NCI-H187 treated with DMSO at 0.1 percent for 48 hours (cell line): ENCODE measurements at regions not wholly inside any gene's neighbourhood (a gene's known extent, or its start where the extent isn't known, plus 50 kb on each side); places are given as distances from the start of the nearest gene placed in this dataset.

Experiments
- DNase-seq: peaks from one replicate; lab custom pipeline; 2025; lab: John Stamatoyannopoulos, UW

DNA sequence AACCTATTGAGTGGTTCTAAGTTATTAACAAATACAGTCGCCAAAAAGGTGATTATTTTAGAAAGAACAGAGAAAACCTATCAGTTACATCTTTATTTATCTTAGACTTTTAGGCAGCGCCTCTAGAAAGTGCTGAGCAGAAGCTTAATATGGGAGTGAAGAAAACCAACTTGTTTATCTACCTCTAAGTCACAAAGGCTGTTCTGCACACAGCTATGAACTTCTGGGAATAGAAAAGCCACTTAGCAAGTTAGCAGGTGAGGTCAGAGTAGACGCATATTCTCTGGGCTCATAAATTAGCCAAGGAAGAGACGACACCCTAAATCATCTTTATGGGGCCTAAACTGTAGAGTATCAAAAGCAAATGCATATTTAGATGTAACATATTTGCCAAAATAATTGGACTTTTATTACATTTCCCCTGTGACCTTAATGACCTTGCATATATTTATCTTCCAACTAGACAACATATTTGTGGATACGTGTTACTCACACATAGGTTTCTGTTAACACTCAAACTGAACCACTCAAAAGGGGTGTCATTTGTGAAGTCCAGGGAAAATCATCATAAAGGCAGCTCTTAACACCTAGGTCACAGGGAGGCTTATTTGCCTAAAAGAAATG, 267.1 kb downstream of the ADGB start:
- DNase-seq: no peak

DNA sequence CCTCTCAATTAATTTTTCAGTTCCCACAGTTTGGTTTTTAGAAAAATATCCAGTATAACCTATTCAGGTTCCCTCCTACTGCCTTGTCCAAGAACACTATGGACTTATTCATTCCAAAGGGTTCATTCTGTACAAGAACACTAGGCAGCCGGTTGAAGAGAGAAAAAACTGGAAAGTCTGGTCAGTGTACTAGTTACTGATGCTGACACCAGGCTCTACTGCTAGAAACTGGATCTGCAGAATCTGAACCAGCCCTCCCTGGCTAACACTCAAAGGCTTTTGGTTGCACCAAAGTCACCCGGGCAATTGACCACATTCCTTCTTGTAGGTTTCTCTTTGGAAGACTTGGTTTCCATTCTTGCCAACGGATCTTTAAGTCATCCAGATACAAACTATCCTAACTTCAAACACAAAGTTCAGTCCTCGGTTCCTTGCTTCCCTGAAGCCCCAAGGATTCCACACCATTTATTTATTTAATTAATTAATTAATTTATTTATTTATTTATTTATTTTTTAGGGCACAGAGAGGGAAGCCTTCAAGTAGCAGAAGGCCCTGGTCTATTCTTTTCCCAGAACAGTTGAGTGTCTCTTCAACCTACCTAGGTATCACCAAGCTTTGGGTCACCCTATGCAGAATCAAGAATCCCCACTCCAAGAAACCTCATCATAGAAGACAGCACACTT, 268.1 kb downstream of the ADGB start:
- no peak for DNase-seq

- no peak for DNase-seq
Measured at GRCh38 chr6:146868671-146869209, 270.0 kb downstream of the ADGB start.

GRCh38 chr6:146870760-146871159, 272.0 kb downstream of the ADGB start:
- no peak for DNase-seq

DNA sequence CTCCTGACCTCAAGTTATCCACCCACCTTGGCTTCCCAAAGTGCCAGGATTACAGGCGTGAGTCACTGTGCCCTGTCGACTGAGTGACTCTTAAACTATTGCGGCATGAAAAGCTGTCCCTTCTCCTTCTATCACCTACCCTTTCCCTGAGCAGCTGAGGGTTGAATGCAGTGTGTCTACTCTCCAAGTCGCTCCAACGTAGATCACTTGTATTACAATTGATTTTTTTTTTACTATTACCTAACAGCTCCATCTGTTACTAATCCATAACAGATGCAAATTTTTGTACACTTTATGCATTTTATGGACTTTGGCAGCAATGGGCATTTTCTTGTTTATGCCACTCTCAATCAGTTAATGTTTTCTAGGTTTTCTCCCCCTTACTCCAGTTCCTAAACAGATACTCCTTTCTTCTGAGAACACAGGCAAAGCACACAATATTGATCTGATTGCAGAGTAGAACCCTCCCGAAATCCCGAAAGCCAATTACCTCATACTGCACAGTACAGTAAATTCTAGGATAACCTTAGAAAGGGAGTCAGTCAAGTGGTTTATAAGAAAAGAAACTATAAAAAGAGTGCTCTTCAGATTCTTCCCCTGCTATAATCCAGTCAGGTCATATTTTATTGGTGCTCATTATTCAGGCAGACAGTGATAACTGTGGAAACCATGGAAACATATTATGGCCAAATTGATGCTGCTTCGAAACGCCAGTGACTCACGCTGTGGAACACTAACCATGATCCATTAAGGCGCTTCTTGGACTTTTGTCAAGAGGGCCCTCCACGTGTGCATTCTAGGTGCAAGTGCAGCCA, 273.0 kb downstream of the ADGB start:
- DNase-seq: peak; percentile 96

- DNase-seq: no peak
Measured at GRCh38 chr6:146872426-146872785, 273.6 kb downstream of the ADGB start.

- DNase-seq: no peak
Measured at GRCh38 chr6:146874278-146875018, 275.7 kb downstream of the ADGB start.

GRCh38 chr6:146875927-146876270, 277.1 kb downstream of the ADGB start:
- DNase-seq: no peak

DNA sequence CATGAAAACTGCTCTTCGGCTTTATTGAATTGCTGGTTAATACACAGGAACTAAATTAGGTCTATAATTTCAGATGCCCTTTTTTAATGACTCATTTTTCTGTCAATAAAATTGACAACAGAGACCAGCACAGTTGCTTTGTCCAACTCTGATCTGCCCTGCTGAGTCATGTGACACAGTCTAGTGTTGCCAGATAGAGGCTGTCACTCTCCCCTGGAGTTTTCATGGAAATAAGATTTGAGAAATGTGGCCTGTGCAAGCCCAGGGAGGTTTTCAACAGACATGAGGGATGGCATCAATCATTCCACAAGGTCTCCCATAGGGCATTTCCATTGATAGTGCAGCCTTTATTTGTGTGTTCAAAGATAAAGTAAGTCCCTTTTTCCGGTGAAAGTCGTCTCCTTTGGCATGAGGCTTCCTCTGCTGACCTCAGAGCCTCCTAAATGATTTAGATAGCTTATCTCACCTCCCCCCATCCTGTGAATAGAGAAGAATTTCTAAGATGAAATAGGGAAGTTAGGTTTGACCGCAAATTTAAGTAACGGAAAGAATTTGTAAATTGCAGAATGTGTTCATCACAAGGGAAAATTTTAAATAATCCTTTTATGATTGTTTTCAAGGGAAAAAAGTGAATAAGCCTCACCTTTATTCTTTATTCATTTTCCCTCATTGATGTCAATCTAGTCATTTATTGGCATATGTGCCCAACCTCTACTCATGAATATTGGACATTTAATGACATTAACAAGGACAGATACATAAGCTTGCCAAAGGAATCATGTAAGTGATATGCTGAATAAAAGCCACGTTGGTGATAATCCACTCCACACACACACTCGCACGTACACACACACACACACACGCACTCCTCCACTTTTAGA, 277.7 kb downstream of the ADGB start:
- DNase-seq: no peak

DNA sequence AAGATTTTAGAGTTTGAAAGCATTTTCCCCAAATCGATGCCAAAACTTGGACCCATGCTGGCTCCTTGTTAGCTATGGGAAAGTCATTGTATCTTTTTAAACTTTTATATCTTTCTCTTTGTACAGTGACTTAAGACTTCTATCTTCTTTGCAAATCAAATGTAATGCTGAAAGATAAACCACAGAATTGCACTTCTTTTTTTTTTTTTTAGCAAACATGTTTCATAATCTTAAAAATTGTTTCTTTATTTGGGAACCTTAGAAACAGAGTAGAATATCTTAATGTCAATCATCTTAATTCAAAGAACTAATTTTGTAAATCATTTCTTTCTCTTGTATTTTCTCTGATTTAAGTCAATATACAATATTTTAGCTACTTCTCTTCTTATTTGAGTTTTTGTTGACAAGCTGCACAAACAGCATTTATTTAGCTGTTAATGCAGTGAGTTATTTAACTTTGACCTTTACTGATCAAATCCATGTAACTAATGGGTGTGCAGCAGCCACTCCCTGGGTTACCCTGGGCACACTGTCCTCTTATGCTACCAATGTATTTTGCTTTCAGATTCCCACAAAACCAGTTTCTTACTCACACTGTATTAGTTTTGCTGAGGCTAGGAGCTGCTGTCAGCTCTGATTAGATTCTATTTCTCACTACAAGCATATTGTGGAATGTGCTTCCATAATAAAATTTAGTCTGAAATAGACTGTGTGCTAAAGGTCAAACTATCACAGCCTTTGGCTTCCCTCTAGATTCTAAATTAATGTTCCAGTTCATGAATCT, 279.6 kb downstream of the ADGB start:
- no peak for DNase-seq

DNA sequence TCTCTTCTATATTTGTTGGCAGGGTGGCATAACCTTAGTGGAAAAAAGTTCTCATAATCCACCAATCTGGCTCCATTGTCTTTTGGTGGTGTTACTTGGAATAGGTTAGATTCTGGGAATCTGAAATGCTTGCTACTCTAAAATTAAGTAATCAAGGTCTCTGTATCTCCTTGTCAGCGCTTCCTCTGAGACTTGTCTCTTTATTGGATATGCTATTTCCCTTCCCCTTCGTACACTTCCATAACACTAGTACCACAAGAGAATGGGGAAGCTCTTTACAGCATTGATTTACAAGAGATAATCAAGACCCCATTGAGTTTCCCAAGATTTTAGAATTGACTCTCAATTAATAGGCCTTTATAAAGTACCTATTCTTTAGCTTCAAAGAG, 280.2 kb downstream of the ADGB start:
- no peak for DNase-seq

GRCh38 chr6:146879406-146880117, 280.8 kb downstream of the ADGB start:
- DNase-seq: no peak

DNA sequence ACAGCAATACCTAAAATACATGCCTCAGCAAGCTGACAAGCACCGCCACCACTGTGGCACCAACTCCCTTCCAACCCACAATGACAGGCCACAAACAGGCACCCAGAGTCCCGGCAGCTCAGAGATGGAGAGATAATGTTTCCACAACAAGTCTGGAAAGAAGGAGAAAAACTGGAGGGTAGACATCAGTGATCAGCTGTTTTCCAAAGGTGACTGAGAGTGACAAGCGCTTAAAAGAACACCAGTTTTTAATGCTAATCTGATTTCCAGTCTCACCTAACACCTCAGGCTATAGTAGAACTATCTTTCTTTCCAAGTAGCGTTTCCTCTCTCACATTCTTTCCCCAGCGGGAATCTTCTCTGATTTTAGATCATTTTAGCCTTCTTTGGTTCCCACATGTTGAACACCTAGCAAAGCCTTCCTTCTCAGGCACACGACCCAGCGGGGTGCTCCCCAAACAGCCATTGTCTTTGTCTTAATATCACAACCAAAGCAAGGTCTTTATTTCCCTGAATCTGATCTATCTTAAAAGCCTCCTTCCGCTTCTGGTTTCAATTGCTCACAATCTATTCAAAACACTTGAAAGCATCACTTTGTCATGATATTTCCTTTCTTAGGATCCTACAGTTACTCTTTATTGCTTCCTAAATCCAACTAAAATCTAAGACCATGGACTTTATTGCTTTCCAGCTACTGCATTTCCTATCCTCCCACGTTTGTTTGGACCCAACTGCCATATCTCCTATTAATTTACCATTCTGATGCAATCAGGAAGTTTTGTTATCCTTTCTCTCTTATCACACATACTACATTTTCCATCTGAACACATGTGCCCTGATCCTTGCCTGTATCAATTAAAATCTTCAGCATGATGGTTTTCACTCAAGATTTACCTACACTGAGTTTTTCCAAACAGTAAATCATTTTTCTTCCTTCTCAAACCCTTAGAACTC, 282.7 kb downstream of the ADGB start:
- no peak for DNase-seq

DNA sequence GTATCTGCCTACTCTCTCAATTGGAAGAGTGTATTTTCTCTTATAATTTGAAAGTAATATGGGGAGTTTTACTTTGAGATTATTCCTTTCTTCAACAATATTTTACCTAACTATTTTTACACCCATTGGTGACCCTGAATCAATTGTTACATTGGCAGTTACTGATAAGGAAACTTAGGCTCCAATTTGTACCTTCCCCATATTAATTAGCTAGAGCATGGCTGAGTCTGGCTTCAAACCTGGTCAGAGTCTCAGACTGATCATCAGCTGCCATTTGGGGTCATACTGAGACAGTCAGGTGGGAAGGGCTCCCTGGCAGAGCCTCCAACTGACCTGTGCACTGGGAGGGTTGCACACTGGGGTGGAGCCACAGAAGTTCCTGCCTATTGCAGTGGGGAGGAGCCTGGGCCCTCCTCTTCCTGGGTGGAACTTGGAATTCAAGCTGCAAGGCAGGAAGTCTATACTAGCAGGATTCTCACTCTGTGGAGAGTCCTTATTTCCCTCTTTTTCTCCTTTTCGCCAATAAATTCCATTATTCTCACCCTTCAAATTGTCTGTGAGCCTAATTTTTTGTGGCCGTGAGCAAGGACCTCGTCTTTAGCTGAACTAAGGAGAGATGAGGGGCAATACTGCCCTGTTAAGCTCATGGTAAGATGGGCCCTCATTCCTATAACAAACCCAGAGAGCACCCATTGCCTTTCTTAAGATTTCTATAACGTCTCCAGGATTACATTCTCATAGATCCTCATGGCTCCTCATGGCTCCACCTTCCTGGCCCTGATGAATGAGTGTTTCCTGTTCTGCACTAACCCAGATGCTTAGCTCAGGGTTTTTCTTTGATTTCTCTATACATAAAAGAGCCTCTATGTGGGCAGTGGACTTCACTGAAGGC, 285.1 kb downstream of the ADGB start:
- no peak for DNase-seq

DNA sequence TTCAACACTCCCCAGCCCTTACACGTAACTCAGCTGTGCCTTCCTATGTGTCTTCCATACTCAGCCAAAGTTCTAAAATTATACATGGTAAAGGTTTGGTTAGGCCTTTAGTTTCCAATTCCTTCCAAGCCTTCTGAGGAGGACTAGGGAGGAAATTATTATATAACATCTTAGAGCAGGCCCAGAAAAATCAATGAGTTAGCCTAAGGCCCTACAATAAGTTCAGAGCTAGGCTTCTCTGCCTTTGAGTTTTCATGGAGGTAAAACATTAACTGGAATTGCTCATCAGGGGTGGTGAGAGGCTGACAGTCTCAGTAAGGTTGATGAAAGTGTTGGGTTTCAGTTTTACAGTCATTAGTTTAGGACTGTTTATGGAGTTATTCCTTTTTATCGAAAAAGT, 286.0 kb downstream of the ADGB start:
- no peak for DNase-seq

DNA sequence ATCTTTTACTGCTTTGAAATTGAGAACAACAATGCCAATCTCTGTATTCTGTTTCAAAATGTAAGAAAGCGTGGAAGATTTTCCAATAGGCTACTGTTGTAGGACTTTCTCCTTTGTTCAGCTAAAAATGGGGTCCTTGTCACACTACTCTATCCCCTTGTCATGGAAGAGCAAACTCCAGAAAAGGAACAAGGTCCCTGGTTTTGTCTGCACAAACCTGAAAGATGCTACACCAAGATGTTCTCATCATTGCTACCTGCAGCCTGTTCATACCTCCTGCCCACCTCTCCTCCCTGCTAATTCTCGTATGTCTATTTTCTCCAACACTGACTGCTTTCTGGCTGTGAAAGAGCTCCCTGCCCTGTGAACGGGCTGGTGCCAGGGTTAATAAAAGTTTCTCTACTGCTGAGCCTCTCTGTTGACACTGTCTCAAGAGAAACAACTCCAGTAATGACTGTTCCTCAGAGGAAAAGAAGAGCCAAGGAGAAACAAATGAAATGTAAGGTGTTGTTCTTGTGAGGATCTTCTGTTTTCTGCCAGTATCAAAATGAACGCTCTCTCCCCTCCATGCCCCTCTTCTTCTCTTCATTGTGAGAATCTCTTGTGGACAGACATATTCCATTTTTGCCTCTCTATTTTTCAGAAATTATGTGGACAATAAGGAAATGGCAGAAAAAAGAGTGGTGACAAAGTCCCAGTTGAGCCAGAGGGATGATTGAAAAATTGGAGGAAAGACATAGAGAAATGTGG, 287.1 kb downstream of the ADGB start:
- DNase-seq: no peak
